Left renal pelvis (tissue), 4 donors: ENCODE measurements at regions not wholly inside any gene's neighbourhood (a gene's known extent, or its start where the extent isn't known, plus 50 kb on each side); places are given as distances from the start of the nearest gene placed in this dataset.

Experiments
- DNase-seq, 4 donors: peaks; one replicate each; pipeline ENCODE4 v3.0.0-alpha.2; 2013; ENCODE audit warnings: low read depth in 4 of 4, low spot score in 3 of 4

DNA sequence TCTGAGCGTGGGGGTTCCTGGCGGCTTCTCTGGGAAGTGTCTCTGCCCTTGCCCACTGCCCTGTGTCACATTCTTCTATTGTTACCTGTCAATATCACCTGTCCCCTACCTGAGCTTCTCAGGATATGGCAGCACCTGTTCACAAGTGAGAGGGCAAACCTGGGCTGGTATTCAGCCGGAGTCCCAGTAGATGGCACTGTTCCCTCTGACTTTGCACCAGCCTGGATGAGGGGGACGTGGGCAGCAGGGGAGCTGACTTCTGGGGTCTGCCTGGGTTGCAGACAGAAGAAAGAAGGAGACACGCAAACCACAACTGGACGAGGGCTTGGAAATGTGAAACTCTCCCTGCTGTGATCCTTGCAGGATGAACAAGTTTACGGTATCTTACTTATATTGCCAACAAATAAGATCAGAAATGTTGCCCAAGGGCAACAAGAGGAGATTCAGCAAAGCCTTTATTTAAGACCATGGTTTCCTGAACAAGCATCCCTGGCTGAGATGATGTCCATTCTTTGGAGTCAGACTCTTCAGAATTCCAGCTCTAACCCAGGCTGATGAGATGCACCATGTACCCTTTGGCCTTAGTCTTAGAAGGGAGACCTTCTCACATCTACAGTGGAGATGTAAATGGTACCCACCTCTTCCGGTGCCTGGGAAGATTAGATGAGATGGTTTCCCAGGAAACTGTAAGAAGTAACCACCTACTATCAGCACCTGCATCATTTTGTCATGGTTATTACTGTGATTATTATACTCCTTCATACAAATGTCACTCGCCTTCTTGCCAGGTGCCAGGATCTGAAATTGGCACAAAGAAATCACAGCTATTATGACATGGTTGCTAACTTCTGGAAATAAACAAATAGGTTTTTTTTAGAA lies 400.0 kb upstream of the CDH4 start:
- peak in 1 of 4 donors; percentile 14 for DNase-seq

GRCh38 chr20:60857708-60858107 lies 394.4 kb upstream of the CDH4 start:
- no peak for DNase-seq

- no peak for DNase-seq
These were observed 389.5 kb upstream of the CDH4 start for GRCh38 chr20:60862601-60863000.

- no peak for DNase-seq
These were observed 388.5 kb upstream of the CDH4 start for GRCh38 chr20:60863548-60863947.

DNA sequence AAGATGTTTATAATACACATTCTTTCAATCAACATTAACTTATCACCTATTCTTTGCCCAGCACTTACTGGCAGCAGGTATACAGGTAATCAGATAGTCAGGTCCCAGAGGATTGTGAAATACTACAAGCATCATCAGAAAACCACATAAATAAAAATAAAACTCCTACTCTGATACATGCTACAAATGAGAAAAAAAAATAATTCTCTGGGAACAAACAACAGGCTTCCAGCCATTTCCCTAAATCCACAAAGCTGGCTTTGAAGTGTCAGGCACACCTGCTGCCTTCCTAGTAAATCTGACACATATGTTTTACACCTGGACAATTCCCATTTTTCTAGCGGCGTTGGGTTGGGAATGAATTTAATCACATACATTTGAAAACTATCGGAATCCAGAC lies 384.5 kb upstream of the CDH4 start:
- no peak for DNase-seq

DNA sequence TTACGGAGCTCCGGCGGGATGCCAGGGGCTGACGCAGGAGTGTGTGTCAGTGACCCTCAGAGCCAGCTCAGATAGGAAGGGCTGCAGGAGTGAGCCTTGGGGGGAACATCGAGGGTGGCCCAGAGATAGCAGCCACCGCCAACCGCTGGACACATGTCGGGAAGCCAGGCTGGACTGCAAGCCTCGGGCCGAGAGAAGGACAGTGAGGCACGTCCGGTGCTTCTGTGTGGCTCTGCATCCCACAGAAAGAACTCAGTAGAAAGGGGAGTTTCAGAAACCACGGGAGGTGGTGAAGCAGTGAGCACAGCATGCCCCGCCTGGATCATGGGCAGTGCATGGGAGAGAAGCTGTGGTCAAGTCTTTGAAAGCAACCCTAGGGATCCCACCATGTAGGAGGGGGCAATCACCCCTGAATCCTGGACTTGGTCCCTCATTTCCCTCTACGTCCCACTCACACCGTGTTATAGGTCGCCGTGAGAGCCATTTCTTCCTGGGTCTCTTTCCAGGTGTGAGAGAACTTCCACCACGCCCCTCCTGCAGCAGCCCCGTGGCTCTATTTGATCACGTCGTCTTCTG lies 383.7 kb upstream of the CDH4 start:
- DNase-seq = no peak

DNA sequence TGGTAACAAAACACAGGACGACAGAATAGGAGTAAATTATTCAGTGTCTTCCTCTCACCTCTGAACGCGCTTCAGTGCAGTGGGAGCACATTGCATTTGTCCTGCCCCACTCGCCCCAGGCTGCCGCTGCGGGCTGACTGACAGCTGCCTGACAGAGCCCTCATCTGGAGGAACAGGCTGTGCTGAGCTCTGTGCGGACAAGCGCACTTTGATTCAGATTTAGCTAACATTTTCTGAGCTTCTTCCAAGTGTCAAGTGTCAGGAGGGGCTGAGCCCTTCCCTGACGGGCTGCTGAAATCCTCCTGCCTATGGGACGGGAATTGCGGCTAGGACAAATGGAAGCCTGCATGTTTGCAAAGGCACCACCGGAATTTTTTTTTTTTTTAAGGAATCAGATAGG lies 383.0 kb upstream of the CDH4 start:
- no peak for DNase-seq

DNA sequence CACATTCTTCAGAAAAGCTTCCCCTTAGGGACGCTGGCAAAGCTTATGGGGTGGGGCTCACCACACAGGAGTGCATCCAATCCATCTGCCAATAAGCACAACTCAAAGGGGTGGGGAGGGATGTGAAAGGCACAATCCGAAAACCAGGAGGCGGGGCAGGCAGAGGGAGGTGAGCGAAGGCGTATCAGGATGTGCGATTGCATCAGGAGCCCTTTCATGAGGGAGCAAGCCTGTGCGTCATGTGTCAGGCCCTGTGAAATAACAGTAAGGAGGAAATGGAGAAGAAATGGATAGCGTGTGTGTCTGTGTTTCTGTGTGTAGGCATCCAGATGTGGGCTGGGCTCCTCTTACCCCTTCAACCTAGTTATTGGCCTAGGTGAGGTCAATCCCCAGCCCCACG lies 382.4 kb upstream of the CDH4 start:
- DNase-seq = no peak

GRCh38 chr20:60870040-60870439 lies 382.0 kb upstream of the CDH4 start:
- no peak for DNase-seq

DNA sequence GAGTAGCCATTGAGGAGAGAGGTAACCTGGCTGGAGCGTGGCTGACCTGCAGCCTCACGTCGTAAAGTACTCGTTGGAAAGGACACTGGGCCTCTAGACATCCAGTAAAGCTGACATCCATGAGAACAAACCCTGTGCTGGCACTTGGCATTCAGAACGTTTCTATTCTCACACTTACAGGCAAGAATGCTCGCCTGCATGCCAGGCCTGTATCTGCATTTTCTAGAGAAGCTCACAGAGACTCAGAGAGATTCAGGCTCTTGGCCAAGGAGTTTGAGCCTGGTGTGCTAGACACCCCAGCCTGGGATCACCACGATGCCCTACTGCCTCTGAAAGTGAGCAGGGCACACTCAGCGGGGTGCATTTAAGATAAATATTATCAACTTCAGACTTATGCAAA lies 379.8 kb upstream of the CDH4 start:
- DNase-seq = no peak

GRCh38 chr20:60877071-60877857 lies 374.8 kb upstream of the CDH4 start:
- no peak for DNase-seq

DNA sequence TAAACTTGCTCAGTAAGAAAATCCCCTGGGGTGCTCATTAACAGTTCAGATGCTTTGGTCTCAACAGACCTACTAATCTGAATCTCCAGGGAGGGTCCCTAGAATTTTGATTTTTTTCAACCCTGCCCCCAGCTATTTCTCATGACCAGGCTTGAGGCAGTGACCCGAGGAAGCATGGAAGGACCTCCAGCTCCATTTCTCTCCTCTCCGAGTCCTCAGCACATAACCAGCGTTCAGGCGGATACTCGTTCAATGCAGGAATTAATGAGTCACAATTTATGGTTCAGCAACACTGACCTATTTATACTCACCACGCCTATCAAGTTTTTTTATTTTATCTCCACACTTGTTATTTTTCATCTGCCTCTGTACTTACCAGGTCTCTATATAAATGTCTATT lies 369.2 kb upstream of the CDH4 start:
- no peak for DNase-seq

GRCh38 chr20:60883496-60883895 lies 368.6 kb upstream of the CDH4 start:
- DNase-seq = no peak

DNA sequence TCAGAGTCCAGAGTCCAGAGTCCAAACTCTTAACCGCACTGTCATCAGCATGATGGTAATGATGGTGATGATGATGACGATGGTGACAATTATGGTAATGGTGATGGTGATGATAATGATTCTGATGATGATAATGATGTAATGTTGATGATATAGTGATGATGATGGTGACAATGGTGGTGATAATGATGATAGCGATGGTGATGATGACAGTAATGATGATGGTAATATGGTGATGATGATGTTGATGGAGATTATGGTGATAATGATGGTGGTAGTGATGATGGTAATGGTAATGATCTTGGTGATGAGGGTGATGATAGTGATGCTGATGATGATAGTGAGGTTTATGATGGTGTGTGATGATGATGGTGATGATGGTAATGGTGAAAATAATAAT lies 367.8 kb upstream of the CDH4 start:
- no peak for DNase-seq

- DNase-seq = peak in 2 of 4 donors; percentile 16
These were observed 363.3 kb upstream of the CDH4 start for GRCh38 chr20:60888771-60889170.

GRCh38 chr20:60892095-60892813 lies 359.8 kb upstream of the CDH4 start:
- no peak for DNase-seq

DNA sequence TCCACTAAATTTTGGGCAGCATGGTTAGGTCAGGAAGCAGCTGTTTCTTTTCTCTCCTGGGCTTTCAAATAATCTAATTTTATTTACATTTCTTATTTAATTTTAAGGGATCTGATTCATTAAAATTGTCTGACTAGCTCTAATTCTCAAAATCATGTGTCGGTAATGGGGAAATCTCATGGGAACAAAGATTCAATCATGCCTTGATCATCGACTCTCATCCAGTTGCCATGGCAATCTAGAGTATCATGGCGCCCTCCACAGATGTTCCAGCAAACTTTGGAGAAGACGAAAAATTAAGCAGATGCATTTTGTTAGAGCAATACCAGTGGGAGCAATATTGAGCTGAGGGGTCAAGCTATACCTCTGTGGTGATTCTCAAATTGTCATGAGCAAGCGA lies 358.0 kb upstream of the CDH4 start:
- no peak for DNase-seq

GRCh38 chr20:60895363-60896079 lies 356.5 kb upstream of the CDH4 start:
- DNase-seq = no peak

GRCh38 chr20:60897976-60898375 lies 354.1 kb upstream of the CDH4 start:
- no peak for DNase-seq

- DNase-seq = no peak
These were observed 352.7 kb upstream of the CDH4 start for GRCh38 chr20:60899320-60899719.
